ENCODE measurements at regions not wholly inside any gene's neighbourhood (a gene's known extent, or its start where the extent isn't known, plus 50 kb on each side); places are given as distances from the start of the nearest gene placed in this dataset.

- TF ChIP-seq POLR2A (IDR thresholded peaks at IDR 0.05) (no peak), CTCF (IDR thresholded peaks at IDR 0.05) (no peak)
Observed at GRCh38 chr6:81984599-81984998, 232.1 kb upstream of the TENT5A start.
